ENCODE measurements at regions not wholly inside any gene's neighbourhood (a gene's known extent, or its start where the extent isn't known, plus 50 kb on each side); places are given as distances from the start of the nearest gene placed in this dataset.
"Not testable (repeated sequence)": the region's sequence is repeated elsewhere in the genome, so short reads cannot be mapped to it uniquely, and the experiment has no call there.

GRCh38 chr5:68048054-68048453 is 167.5 kb upstream of the PIK3R1 start:
- TF ChIP-seq CTCF, POLR2A (IDR thresholded peaks at IDR 0.05): not testable (repeated sequence)

Measured in Peyer's patch (tissue), 4 donors.